B cell (primary cell): ENCODE measurements at regions not wholly inside any gene's neighbourhood (a gene's known extent, or its start where the extent isn't known, plus 50 kb on each side); places are given as distances from the start of the nearest gene placed in this dataset.

Source experiments
- ATAC-seq: fragments of 200-7000 bp; cut with Tn5 transposase; one replicate; pipeline ENCODE4 v1.10.0; 2021; ENCODE audit warnings: low read depth, mild to moderate bottlenecking, moderate number of reproducible peaks, moderate library complexity
- CTCF ChIA-PET: fragments of 350-600 bp; sonication (Branson Sonifier 250); formaldehyde crosslinking; loops from one replicate; lab custom pipeline; 2021; ENCODE audit warnings: antibody characterized with exemption, inconsistent platforms; lab: Charles Lee
- POLR2A ChIA-PET: fragments of 350-600 bp; sonication (Branson Sonifier 250); formaldehyde crosslinking; loops from one replicate; lab custom pipeline; 2021; ENCODE audit warnings: antibody characterized with exemption; lab: Charles Lee
- DNase-seq: peaks from one replicate; pipeline ENCODE4 v3.0.0; 2013
- H2AFZ ChIP-seq: 2 replicates; pipeline ENCODE4 v1.6.1; 2012; ENCODE audit warnings: mild to moderate bottlenecking, low read depth, low read length; ENCODE audit not compliant: insufficient read depth, poor library complexity, severe bottlenecking
- H3K27ac ChIP-seq, 2 donors: 1 replicate in 1 of 2; 2 replicates in 1 of 2; pipeline ENCODE4 v1.5.1; 2012 to 2013; ENCODE audit warnings: low read length in 2 of 2, mild to moderate bottlenecking in 2 of 2, moderate library complexity in 1 of 2
- H3K27me3 ChIP-seq, 4 experiments: fragments of 200-600 bp in 1 of 4; sonication (generic) in 1 of 4; replicated peaks in 1 of 4; 1 replicate in 2 of 4; 2 replicates in 2 of 4; pipeline versions ENCODE4 v1.6.1 to v1.7.0; 2013 to 2016; ENCODE audit warnings: low read length in 3 of 4, mild to moderate bottlenecking in 2 of 4, mixed read lengths in 1 of 4, moderate library complexity in 1 of 4; ENCODE audit not compliant: insufficient read depth in 4 of 4, control insufficient read depth in 3 of 4; ENCODE audit errors: control extremely low read depth in 1 of 4
- H3K36me3 ChIP-seq, 2 experiments: replicated peaks in 1 of 2; 1 replicate in 1 of 2; 2 replicates in 1 of 2; pipeline versions ENCODE4 v1.6.1 to v1.7.1; 2013; ENCODE audit warnings: low read length in 1 of 2; ENCODE audit not compliant: insufficient read depth in 2 of 2, control insufficient read depth in 1 of 2; ENCODE audit errors: control extremely low read depth in 1 of 2, extremely low read depth in 1 of 2
- H3K4me1 ChIP-seq, 2 donors: fragments of 200-600 bp in 1 of 2; sonication (generic) in 1 of 2; 1 replicate in 1 of 2; 2 replicates in 1 of 2; pipeline versions ENCODE4 v1.5.1 to v1.6.1; 2013 to 2017; ENCODE audit warnings: low read length in 2 of 2; ENCODE audit not compliant: control insufficient read depth in 2 of 2, insufficient read depth in 2 of 2
- H3K4me2 ChIP-seq: replicated peaks from 2 replicates; pipeline ENCODE3; 2012; ENCODE audit warnings: mild to moderate bottlenecking, low read depth, low read length; ENCODE audit not compliant: poor library complexity, severe bottlenecking
- H3K4me3 ChIP-seq, 5 experiments: fragments of 200-600 bp in 1 of 5; sonication (generic) in 1 of 5; 1 replicate in 3 of 5; 2 replicates in 2 of 5; pipeline versions ENCODE4 v1.5.1 to v1.7.0; 2011 to 2016; ENCODE audit warnings: low read length in 4 of 5, mild to moderate bottlenecking in 4 of 5, low read depth in 2 of 5, control low read depth in 1 of 5, moderate library complexity in 1 of 5; ENCODE audit not compliant: insufficient read depth in 1 of 5; ENCODE audit errors: control extremely low read depth in 1 of 5, extremely low read depth in 1 of 5
- H3K79me2 ChIP-seq: fragments of 200-600 bp; sonication (generic); one replicate; pipeline ENCODE4 v1.6.0; 2016; ENCODE audit warnings: low read length; ENCODE audit not compliant: control insufficient read depth, insufficient read depth
- H3K9ac ChIP-seq: fragments of 200-600 bp; sonication (generic); 2 replicates; pipeline ENCODE4 v1.6.1; 2017; ENCODE audit warnings: mild to moderate bottlenecking, low read length, moderate library complexity
- H3K9me3 ChIP-seq, 3 donors: one replicate each; pipeline versions ENCODE4 v1.6.1 to v1.7.1; 2013; ENCODE audit warnings: low read length in 2 of 3; ENCODE audit not compliant: control insufficient read depth in 2 of 3, insufficient read depth in 1 of 3; ENCODE audit errors: control extremely low read depth in 1 of 3
- H4K20me1 ChIP-seq: 2 replicates; pipeline ENCODE4 v1.6.0; 2012; ENCODE audit warnings: mild to moderate bottlenecking, low read length; ENCODE audit not compliant: insufficient read depth, control insufficient read depth, poor library complexity, severe bottlenecking
- H3K27ac Mint-ChIP-seq: one replicate; pipeline ENCODE4 v1.8.0; 2021; ENCODE audit warnings: mixed read lengths
- H3K27me3 Mint-ChIP-seq: one replicate; pipeline ENCODE4 v1.8.0; 2021; ENCODE audit warnings: mixed read lengths
- H3K4me1 Mint-ChIP-seq: one replicate; pipeline ENCODE4 v1.8.0; 2021; ENCODE audit warnings: mixed read lengths
- H3K4me3 Mint-ChIP-seq: one replicate; pipeline ENCODE4 v1.8.0; 2021; ENCODE audit warnings: mixed read lengths
- H3K9me3 Mint-ChIP-seq: one replicate; pipeline ENCODE4 v1.8.0; 2022; ENCODE audit warnings: mixed read lengths; ENCODE audit not compliant: insufficient read depth
- EZH2 ChIP-seq: IDR thresholded peaks from 2 replicates; pipeline ENCODE4 v1.6.1; 2012; ENCODE audit warnings: borderline replicate concordance, low read depth, mild to moderate bottlenecking, moderate library complexity, low read length; ENCODE audit not compliant: insufficient read depth, poor library complexity, severe bottlenecking
- WGBS: methylation state at CpG from one replicate; pipeline ENCODE4 v1.1.5; 2013; ENCODE audit warnings: missing lambda C conversion rate; ENCODE audit not compliant: insufficient coverage; 5-methylcytosine and 5-hydroxymethylcytosine counted together
- intact Hi-C: fragments of 100-400 bp; cut with micrococcal nuclease; formaldehyde crosslinking; loops from one replicate; pipeline ENCODE4 v1.10.0; 2022
- TF ChIP-seq, protein P1 (sequence below): fragments of 200-600 bp; IDR thresholded peaks from one replicate; pipeline ENCODE4 v1.8.0; 2022; ENCODE audit warnings: antibody characterized with exemption, mild to moderate bottlenecking

DNA sequence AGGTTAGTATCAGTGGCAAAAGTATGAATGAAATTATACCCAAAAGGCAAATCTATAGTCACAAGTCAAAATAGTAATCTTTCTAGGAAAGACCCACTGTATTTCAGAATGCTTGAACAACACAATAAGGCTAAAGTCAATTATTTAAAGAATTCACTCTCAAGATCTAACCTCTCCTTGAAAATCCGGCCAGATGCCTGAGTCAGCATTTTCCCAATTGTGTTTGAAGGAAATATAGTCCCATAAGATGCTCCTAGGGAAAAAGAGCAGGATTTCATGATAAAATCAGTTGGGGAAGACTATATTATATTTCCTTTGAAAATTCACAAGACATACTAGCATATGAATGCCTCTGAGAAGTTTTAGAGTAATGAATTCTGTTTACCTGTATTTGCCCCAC lies 1075.0 kb downstream of the GRM8 start:
- intact Hi-C loops, result no loop called here
- no peak overlapping the region for H3K27ac Mint-ChIP-seq

DNA sequence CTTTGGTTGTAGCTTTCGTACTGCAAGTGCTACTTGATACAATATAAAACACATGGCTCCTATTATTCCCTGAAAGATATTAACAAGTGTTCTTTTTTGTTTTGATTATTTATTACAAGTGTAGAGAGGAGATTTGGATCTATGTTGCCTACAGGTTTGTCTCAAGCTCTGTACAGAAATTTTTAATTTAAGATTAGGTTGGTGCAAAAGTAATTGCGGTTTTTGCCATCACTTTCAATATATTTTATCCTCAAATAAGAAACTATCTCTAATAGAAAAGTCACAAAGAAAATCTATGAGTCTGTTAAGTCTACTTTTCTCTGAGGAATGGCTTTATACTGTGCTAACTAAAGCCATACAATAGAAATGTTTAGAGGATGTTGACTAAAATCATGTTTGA lies 1086.1 kb downstream of the GRM8 start:
- no peak for TF ChIP-seq EZH2
- TF ChIP-seq, protein P1, sequence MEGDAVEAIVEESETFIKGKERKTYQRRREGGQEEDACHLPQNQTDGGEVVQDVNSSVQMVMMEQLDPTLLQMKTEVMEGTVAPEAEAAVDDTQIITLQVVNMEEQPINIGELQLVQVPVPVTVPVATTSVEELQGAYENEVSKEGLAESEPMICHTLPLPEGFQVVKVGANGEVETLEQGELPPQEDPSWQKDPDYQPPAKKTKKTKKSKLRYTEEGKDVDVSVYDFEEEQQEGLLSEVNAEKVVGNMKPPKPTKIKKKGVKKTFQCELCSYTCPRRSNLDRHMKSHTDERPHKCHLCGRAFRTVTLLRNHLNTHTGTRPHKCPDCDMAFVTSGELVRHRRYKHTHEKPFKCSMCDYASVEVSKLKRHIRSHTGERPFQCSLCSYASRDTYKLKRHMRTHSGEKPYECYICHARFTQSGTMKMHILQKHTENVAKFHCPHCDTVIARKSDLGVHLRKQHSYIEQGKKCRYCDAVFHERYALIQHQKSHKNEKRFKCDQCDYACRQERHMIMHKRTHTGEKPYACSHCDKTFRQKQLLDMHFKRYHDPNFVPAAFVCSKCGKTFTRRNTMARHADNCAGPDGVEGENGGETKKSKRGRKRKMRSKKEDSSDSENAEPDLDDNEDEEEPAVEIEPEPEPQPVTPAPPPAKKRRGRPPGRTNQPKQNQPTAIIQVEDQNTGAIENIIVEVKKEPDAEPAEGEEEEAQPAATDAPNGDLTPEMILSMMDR, result no peak
- H3K27me3 ChIP-seq, result no peaks in the 10 kb centered on the region
- no peaks in the 10 kb centered on the region for H3K36me3 ChIP-seq
- intact Hi-C loops, result no loop called here
- H3K4me3 ChIP-seq, result no peak overlapping the region
- H3K4me3 Mint-ChIP-seq, result no peak overlapping the region
- peaks cover 5% of the 10 kb centered on the region for H3K9me3 Mint-ChIP-seq
- ChIA-PET POLR2A (no interaction called here), CTCF (no interaction called here)
- H3K4me2 ChIP-seq, result no peak overlapping the region
- H3K27ac Mint-ChIP-seq, result no peak overlapping the region
- no peak overlapping the region for H2AFZ ChIP-seq
- no peaks in the 10 kb centered on the region for H3K27me3 Mint-ChIP-seq
- no CpG with 5 or more reads among the region's 2 CpGs for WGBS
- H3K4me1 Mint-ChIP-seq, result no peaks in the 10 kb centered on the region
- H4K20me1 ChIP-seq, result no peaks in the 10 kb centered on the region
- H3K79me2 ChIP-seq, result no peaks in the 10 kb centered on the region
- no peak for ATAC-seq
- no peak overlapping the region for H3K9ac ChIP-seq
- no peak for DNase-seq
- H3K27ac ChIP-seq, result no peak overlapping the region
- no peaks in the 10 kb centered on the region for H3K4me1 ChIP-seq
- no peaks in the 10 kb centered on the region for H3K9me3 ChIP-seq

More for the DNA sequence above, 1075.0 kb downstream of the GRM8 start:
- WGBS, result no CpG with 5 or more reads among the region's 1 CpG
- H3K9me3 ChIP-seq, result peaks cover 0 to 7% (median 0%) of the 10 kb centered on the region in 3 donors
- H3K4me3 ChIP-seq, result no peak overlapping the region
- ChIA-PET CTCF (no interaction called here), POLR2A (no interaction called here)
- no peak for ATAC-seq
- H4K20me1 ChIP-seq, result no peaks in the 10 kb centered on the region
- H3K9ac ChIP-seq, result no peak overlapping the region
- Mint-ChIP-seq H3K27me3 (no peaks in the 10 kb centered on the region), H3K9me3 (peaks cover 3% of the 10 kb centered on the region), H3K4me1 (no peaks in the 10 kb centered on the region), H3K4me3 (no peak overlapping the region)
- no peak for DNase-seq
- no peaks in the 10 kb centered on the region for H3K27me3 ChIP-seq
- no peak overlapping the region for H3K27ac ChIP-seq
- TF ChIP-seq, protein P1, result no peak
- TF ChIP-seq EZH2, result no peak
- no peaks in the 10 kb centered on the region for H3K36me3 ChIP-seq
- no peak overlapping the region for H3K4me2 ChIP-seq
- no peak overlapping the region for H2AFZ ChIP-seq
- H3K4me1 ChIP-seq, result no peaks in the 10 kb centered on the region
- no peaks in the 10 kb centered on the region for H3K79me2 ChIP-seq
